ES-I3 (cell line): ENCODE measurements at regions not wholly inside any gene's neighbourhood (a gene's known extent, or its start where the extent isn't known, plus 50 kb on each side); places are given as distances from the start of the nearest gene placed in this dataset.

ENCODE experiments used
- H3K36me3 ChIP-seq: 2 replicates; pipeline ENCODE4 v1.6.1; 2013; ENCODE audit warnings: mild to moderate bottlenecking, low read length, control low read depth, moderate library complexity; ENCODE audit not compliant: insufficient read depth
- H3K4me1 ChIP-seq: 2 replicates; pipeline ENCODE4 v1.6.1; 2013; ENCODE audit warnings: mild to moderate bottlenecking, control low read depth, low read length; ENCODE audit not compliant: insufficient read depth
- H3K9ac ChIP-seq: 2 replicates; pipeline ENCODE4 v1.6.1; 2013; ENCODE audit warnings: low read depth, mild to moderate bottlenecking, low read length, moderate library complexity
- H3K9me3 ChIP-seq: 2 replicates; pipeline ENCODE4 v1.6.1; 2013; ENCODE audit warnings: mild to moderate bottlenecking, low read length, moderate library complexity; ENCODE audit not compliant: control insufficient read depth, insufficient read depth

DNA sequence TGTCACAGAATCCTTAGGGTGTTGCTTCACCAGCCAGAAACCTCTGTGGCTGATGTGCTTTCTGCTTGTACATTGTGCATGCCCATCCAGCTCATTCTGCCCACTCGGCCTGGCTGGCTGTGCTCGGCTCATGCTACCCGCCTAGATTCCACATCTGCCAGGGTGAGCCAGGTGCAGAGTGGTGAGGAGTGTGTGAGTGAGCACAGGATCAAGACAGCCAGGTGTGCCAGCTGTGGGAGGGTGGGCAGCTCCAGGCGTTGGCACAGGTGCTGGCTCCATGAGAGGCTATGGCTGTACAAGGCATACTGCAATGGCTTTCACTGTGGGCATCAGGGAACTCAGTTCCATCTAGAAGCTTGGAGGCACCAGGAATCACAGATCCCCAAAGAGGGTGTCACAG lies 1321.8 kb upstream of the CRIM1 start:
- Histone ChIP-seq H3K9ac (no peak overlapping the region), H3K36me3 (no peaks in the 10 kb centered on the region), H3K4me1 (no peaks in the 10 kb centered on the region), H3K9me3 (no peaks in the 10 kb centered on the region)

DNA sequence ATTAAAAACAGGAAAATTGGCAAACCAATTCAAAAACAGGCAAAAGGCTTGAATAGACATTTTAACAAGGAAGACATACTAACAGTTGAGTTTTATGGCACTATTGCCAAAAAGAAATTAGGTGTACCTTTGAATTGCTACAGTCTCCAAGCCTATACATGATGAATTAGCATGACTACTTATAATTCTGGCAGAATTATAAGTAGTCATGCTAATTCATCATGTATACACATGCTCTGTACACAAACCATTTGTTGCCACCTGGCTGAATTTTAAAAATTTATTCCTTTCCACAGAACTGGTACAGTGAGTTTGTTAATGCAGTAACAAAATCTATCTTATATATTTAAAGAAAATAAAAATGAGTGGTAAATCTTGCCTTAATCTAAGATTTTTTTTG lies 1332.0 kb upstream of the CRIM1 start:
- Histone ChIP-seq H3K4me1 (no peaks in the 10 kb centered on the region), H3K9me3 (no peaks in the 10 kb centered on the region), H3K9ac (no peak overlapping the region), H3K36me3 (no peaks in the 10 kb centered on the region)

DNA sequence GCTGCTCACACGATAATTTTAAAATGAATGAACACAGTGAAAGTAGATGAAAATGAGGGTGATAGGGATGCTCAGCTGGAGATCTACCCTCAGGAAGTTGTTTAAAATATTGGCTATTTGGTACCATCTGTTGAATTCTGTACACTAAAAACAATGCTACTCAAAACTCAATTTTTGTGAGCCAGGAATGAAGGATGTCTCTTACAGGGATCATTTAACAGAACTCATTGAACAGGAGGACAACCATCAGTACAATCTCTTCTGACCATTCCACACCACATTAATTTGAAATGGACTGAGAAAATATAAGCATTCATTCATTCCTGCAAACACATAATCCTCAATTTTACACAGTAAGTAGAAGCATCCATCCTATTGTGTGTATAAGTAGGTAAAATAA lies 1355.1 kb upstream of the CRIM1 start:
- Histone ChIP-seq H3K9me3 (no peaks in the 10 kb centered on the region), H3K36me3 (no peaks in the 10 kb centered on the region), H3K4me1 (no peaks in the 10 kb centered on the region), H3K9ac (no peak overlapping the region)

DNA sequence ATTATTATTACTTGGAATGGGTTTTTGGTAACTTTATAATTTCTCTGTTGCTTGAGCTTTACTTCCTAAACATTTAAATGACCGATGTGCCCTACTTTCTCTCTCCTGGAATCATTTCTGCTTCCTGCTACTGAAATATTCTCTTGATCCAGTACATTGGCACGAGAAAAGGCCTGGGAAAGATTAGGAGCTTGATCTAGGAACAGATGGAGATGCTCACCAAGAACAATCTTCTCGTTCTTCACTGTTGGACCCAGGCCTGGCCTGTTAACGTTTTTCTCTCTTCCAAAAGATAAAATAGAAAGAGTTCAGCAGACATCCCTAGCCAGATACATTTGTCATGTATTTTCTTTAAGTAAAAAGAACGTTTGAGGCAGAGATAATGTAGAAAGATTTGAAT lies 1356.8 kb upstream of the CRIM1 start:
- no peaks in the 10 kb centered on the region for H3K4me1 ChIP-seq
- H3K36me3 ChIP-seq, result no peaks in the 10 kb centered on the region
- no peak overlapping the region for H3K9ac ChIP-seq
- no peaks in the 10 kb centered on the region for H3K9me3 ChIP-seq

DNA sequence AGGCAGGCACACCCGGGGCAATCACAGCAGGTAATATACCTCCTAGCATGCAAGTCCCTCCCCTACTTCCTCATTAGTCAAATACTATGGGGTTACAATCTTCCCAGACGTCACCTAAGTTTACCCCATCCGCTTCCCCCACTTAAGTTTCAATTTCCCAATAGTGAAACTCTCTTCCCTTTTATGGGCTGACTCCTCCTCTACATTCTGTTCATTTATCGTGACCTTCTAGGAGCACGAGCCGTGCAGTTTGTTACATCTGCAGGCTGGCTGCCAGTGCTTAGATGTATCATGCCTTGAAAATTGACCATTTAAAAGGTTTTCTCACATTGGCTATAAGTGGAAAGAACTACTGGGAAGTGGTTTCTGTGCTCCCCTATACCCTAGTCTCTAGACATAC lies 1357.8 kb upstream of the CRIM1 start:
- Histone ChIP-seq H3K9me3 (no peaks in the 10 kb centered on the region), H3K4me1 (no peaks in the 10 kb centered on the region), H3K36me3 (no peaks in the 10 kb centered on the region), H3K9ac (no peak overlapping the region)

GRCh38 chr2:34995196-34995595 lies 1360.4 kb upstream of the CRIM1 start:
- no peaks in the 10 kb centered on the region for H3K36me3 ChIP-seq
- no peaks in the 10 kb centered on the region for H3K9me3 ChIP-seq
- H3K4me1 ChIP-seq, result no peaks in the 10 kb centered on the region
- no peak overlapping the region for H3K9ac ChIP-seq

DNA sequence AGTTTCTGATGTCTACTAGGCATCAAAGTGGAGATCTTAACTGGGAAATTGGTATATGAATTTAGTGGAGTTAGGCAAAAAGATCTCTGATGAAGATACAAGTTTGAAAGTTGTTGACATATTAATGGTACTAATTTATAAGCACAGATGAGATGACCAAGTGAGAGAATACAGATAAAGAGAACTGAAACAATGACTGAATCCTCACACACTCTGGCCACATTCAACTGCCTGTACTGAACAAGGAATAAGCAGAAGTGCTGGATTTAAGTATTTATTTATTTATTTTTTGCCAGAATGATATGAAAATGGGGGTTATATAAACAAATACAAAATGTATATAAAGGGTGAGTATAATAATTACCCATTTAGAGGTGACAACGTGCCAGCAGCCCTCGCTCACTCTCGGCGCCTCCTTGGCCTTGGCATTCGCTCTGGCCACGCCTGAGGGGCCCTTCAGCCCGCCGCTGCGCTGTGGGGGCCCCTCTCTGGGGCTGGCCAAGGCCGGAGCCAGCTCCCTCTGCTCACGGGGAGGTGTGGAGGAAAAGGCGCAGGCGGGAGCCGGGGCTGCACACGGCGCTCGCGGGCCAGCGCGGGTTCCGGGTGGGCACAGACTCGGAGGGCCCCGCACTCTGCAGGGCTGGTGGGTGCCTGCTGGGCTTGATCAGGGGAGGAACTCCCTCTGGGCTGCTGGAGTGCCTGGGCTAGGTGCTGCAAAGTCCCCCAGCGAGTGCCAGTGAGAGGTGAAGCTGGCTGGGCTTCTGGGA lies 1363.9 kb upstream of the CRIM1 start:
- Histone ChIP-seq H3K9ac (no peak overlapping the region), H3K36me3 (no peaks in the 10 kb centered on the region), H3K9me3 (no peaks in the 10 kb centered on the region), H3K4me1 (no peaks in the 10 kb centered on the region)

GRCh38 chr2:34985474-34985873 lies 1370.1 kb upstream of the CRIM1 start:
- Histone ChIP-seq H3K9me3 (no peaks in the 10 kb centered on the region), H3K4me1 (no peaks in the 10 kb centered on the region), H3K9ac (no peak overlapping the region), H3K36me3 (no peaks in the 10 kb centered on the region)

- Histone ChIP-seq H3K9me3 (no peaks in the 10 kb centered on the region), H3K4me1 (no peaks in the 10 kb centered on the region), H3K36me3 (no peaks in the 10 kb centered on the region), H3K9ac (no peak overlapping the region)
Measured at GRCh38 chr2:34980689-34981088, 1374.9 kb upstream of the CRIM1 start.

DNA sequence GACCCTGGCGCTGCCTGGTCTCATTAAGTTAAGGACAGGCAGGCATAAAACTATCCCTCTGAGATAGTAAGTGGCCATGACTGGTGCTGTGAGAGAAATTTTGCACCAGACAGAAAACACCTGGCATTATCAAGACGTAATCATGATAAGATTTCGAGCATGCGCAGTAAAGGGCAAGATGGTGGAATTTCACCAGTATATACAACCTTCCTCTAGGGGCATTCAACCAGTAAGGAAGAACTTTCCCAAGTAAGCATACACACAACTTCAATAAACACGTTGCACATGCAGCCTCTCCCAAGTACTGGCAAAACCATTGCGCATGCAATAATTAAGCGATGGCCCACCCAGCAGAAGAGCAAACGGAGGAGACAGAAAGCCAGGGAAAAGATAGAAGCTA lies 1376.4 kb upstream of the CRIM1 start:
- H3K9ac ChIP-seq, result no peak overlapping the region
- no peaks in the 10 kb centered on the region for H3K36me3 ChIP-seq
- H3K9me3 ChIP-seq, result no peaks in the 10 kb centered on the region
- no peaks in the 10 kb centered on the region for H3K4me1 ChIP-seq

GRCh38 chr2:34961822-34962221 lies 1362.7 kb upstream of the FAM98A start:
- H3K9ac ChIP-seq, result no peak overlapping the region
- no peaks in the 10 kb centered on the region for H3K9me3 ChIP-seq
- no peaks in the 10 kb centered on the region for H3K4me1 ChIP-seq
- no peaks in the 10 kb centered on the region for H3K36me3 ChIP-seq

- Histone ChIP-seq H3K36me3 (no peaks in the 10 kb centered on the region), H3K4me1 (no peaks in the 10 kb centered on the region), H3K9me3 (no peaks in the 10 kb centered on the region), H3K9ac (no peak overlapping the region)
Measured at GRCh38 chr2:34954758-34955157, 1355.7 kb upstream of the FAM98A start.

DNA sequence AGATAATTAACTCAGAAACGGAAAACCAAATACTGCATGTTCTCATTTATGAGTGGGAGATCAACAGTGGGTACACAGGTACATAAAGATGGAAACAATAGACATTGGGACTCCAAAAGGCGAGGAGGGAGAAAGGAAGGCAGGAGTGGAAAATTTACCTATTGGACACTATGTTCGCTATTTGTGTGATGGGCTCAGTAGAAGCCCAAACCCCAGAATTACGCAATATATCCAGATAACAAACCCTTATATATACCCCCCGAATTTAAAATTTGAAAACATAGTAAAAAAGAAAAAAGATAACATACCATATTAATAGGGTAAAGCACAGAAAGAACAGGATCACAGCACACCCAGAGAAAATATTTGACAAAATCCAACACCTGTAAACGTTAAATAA lies 1351.7 kb upstream of the FAM98A start:
- Histone ChIP-seq H3K36me3 (no peaks in the 10 kb centered on the region), H3K9me3 (no peaks in the 10 kb centered on the region; the same call in 1 of the 2 replicates), H3K4me1 (no peaks in the 10 kb centered on the region), H3K9ac (no peak overlapping the region)

DNA sequence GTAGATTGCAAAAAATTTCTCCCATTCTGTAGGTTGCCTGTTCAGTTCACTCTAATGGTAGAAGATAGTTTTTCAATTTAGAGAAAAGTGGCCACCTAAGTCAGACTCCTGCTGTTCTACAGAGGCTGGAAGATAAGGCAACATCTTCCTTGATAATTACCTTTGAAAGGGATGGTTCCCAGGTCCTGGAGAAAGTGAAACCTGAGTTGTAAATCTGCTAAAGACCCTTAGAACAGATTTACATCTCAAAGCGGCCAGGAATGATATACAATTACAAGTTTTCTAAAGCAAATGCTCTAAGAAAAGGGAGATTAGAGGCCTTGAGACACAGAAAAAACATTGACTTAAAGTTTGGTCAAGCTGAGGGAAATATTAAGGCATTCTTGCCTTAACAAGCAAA lies 1350.2 kb upstream of the FAM98A start:
- no peaks in the 10 kb centered on the region; the same call in 1 of the 2 replicates for H3K9me3 ChIP-seq
- H3K36me3 ChIP-seq, result no peaks in the 10 kb centered on the region
- no peak overlapping the region for H3K9ac ChIP-seq
- no peaks in the 10 kb centered on the region for H3K4me1 ChIP-seq

GRCh38 chr2:34936089-34936488 lies 1337.0 kb upstream of the FAM98A start:
- Histone ChIP-seq H3K9me3 (no peaks in the 10 kb centered on the region), H3K36me3 (no peaks in the 10 kb centered on the region), H3K9ac (no peak overlapping the region), H3K4me1 (no peaks in the 10 kb centered on the region)

GRCh38 chr2:34912084-34912483 lies 1313.0 kb upstream of the FAM98A start:
- Histone ChIP-seq H3K4me1 (no peaks in the 10 kb centered on the region), H3K9ac (no peak overlapping the region), H3K36me3 (no peaks in the 10 kb centered on the region), H3K9me3 (peaks cover 9% of the 10 kb centered on the region)
